Panc1 (cell line): ENCODE measurements at regions not wholly inside any gene's neighbourhood (a gene's known extent, or its start where the extent isn't known, plus 50 kb on each side); places are given as distances from the start of the nearest gene placed in this dataset.

Experiments used
- CTCF ChIP-seq: fragments of 450-650 bp; IDR thresholded peaks from 2 replicates; pipeline ENCODE4 v1.5.1; 2017; ENCODE audit warnings: mild to moderate bottlenecking
- POLR2AphosphoS5 ChIP-seq: IDR thresholded peaks from 2 replicates; pipeline ENCODE4 v1.6.1; 2012; ENCODE audit warnings: mild to moderate bottlenecking, low read depth, low read length, moderate library complexity
- REST ChIP-seq, 2 experiments: IDR thresholded peaks; 2 replicates each; pipeline ENCODE4 v1.6.1; 2011 to 2012; ENCODE audit warnings: low read depth in 2 of 2, control low read depth in 1 of 2, low read length in 1 of 2, mild to moderate bottlenecking in 1 of 2, moderate library complexity in 1 of 2; ENCODE audit not compliant: insufficient read depth in 1 of 2
- SIN3A ChIP-seq: IDR thresholded peaks from 2 replicates; pipeline ENCODE4 v1.6.1; 2012; ENCODE audit warnings: low read depth, mild to moderate bottlenecking, low read length, moderate library complexity, borderline replicate concordance; ENCODE audit not compliant: insufficient read depth

- TF ChIP-seq CTCF (no peak), REST (IDR thresholded peaks at IDR 0.05; ENCODE audit: insufficient read depth in 1 of 2, low read depth in 2 of 2, low read length in 1 of 2) (no peak), SIN3A (no peak), POLR2AphosphoS5 (no peak)
Measured at GRCh38 chr4:123046096-123046495, 123.7 kb upstream of the NUDT6 start.
